Lung microvascular endothelial cell (primary cell): ENCODE measurements at regions not wholly inside any gene's neighbourhood (a gene's known extent, or its start where the extent isn't known, plus 50 kb on each side); places are given as distances from the start of the nearest gene placed in this dataset.

ENCODE experiments used
- DNase-seq, 2 donors: peaks; one replicate each; pipeline versions ENCODE4 v3.0.0 to v3.0.0-alpha.2; 2010; ENCODE audit warnings: low read depth in 2 of 2

GRCh38 chr20:50374541-50375078, 135.6 kb upstream of the PTPN1 start:
- no peak for DNase-seq

GRCh38 chr20:50376179-50376887, 133.8 kb upstream of the PTPN1 start:
- no peak for DNase-seq

GRCh38 chr20:50376888-50377459, 133.2 kb upstream of the PTPN1 start:
- DNase-seq = no peak

- no peak for DNase-seq
Measured at GRCh38 chr20:50378170-50379000, 131.8 kb upstream of the PTPN1 start.

- peak; percentile 79 to 81 for DNase-seq
Measured at GRCh38 chr20:50379049-50379990, 130.9 kb upstream of the PTPN1 start.

- no peak for DNase-seq
Measured at GRCh38 chr20:50379991-50380696, 130.0 kb upstream of the PTPN1 start.

- DNase-seq = peak; percentile 48 to 57
Measured at GRCh38 chr20:50380697-50381040, 129.5 kb upstream of the PTPN1 start.

- DNase-seq = no peak
Measured at GRCh38 chr20:50381075-50381732, 129.0 kb upstream of the PTPN1 start.

- peak in 1 of 2 donors; percentile 17 for DNase-seq
Measured at GRCh38 chr20:50381771-50382593, 128.2 kb upstream of the PTPN1 start.

- no peak for DNase-seq
Measured at GRCh38 chr20:50385733-50386640, 124.2 kb upstream of the PTPN1 start.

- no peak for DNase-seq
Measured at GRCh38 chr20:50386641-50386960, 123.6 kb upstream of the PTPN1 start.

- DNase-seq = no peak
Measured at GRCh38 chr20:50387218-50387995, 122.8 kb upstream of the PTPN1 start.

- DNase-seq = no peak
Measured at GRCh38 chr20:50387996-50388332, 122.2 kb upstream of the PTPN1 start.

- no peak for DNase-seq
Measured at GRCh38 chr20:50388733-50389437, 121.3 kb upstream of the PTPN1 start.

- DNase-seq = no peak
Measured at GRCh38 chr20:50389438-50389807, 120.8 kb upstream of the PTPN1 start.

- no peak for DNase-seq
Measured at GRCh38 chr20:50389808-50390684, 120.1 kb upstream of the PTPN1 start.
